ENCODE measurements at regions not wholly inside any gene's neighbourhood (a gene's known extent, or its start where the extent isn't known, plus 50 kb on each side); places are given as distances from the start of the nearest gene placed in this dataset.

GRCh38 chr2:41414486-41415230 is 633.2 kb upstream of the PKDCC start:
- DNase-seq, result no peak

GRCh38 chr2:41417511-41417910 is 630.3 kb upstream of the PKDCC start:
- DNase-seq, result no peak

- no peak for DNase-seq
Observed at GRCh38 chr2:41420219-41420618, 627.6 kb upstream of the PKDCC start.

- DNase-seq, result no peak
Observed at GRCh38 chr2:41420872-41421271, 626.9 kb upstream of the PKDCC start.

GRCh38 chr2:41431756-41432155 is 616.1 kb upstream of the PKDCC start:
- DNase-seq, result no peak

GRCh38 chr2:41432459-41432858 is 615.4 kb upstream of the PKDCC start:
- no peak for DNase-seq

GRCh38 chr2:41434991-41435390 is 612.8 kb upstream of the PKDCC start:
- DNase-seq, result no peak

GRCh38 chr2:41441958-41442357 is 605.9 kb upstream of the PKDCC start:
- no peak for DNase-seq

- no peak for DNase-seq
Observed at GRCh38 chr2:41445865-41446264, 602.0 kb upstream of the PKDCC start.

- DNase-seq, result no peak
Observed at GRCh38 chr2:41446266-41446665, 601.6 kb upstream of the PKDCC start.

- no peak for DNase-seq
Observed at GRCh38 chr2:41448221-41448620, 599.6 kb upstream of the PKDCC start.

- no peak for DNase-seq
Observed at GRCh38 chr2:41457026-41457425, 590.8 kb upstream of the PKDCC start.

GRCh38 chr2:41460661-41461060 is 587.2 kb upstream of the PKDCC start:
- no peak for DNase-seq

- no peak for DNase-seq
Observed at GRCh38 chr2:41464395-41464794, 583.4 kb upstream of the PKDCC start.

GRCh38 chr2:41475959-41476358 is 571.9 kb upstream of the PKDCC start:
- no peak for DNase-seq

- DNase-seq, result no peak
Observed at GRCh38 chr2:41482659-41483058, 565.2 kb upstream of the PKDCC start.

- no peak for DNase-seq
Observed at GRCh38 chr2:41483226-41483625, 564.6 kb upstream of the PKDCC start.

- DNase-seq, result no peak
Observed at GRCh38 chr2:41483982-41484857, 563.6 kb upstream of the PKDCC start.

GRCh38 chr2:41484858-41485234 is 563.0 kb upstream of the PKDCC start:
- no peak for DNase-seq

- no peak for DNase-seq
Observed at GRCh38 chr2:41486948-41487347, 560.9 kb upstream of the PKDCC start.

GRCh38 chr2:41488888-41489287 is 558.9 kb upstream of the PKDCC start:
- DNase-seq, result no peak

GRCh38 chr2:41489638-41490037 is 558.2 kb upstream of the PKDCC start:
- no peak for DNase-seq

GRCh38 chr2:41495050-41495449 is 552.8 kb upstream of the PKDCC start:
- no peak for DNase-seq

- DNase-seq, result no peak
Observed at GRCh38 chr2:41496908-41497307, 550.9 kb upstream of the PKDCC start.

Data from stimulated activated naive CD4-positive, alpha-beta T cell (primary cell).